Activated gamma-delta T cell treated with anti-CD3 and anti-CD28 coated beads, Interleukin-2, amount 50 U/mL, for 16 hours (primary cell): ENCODE measurements at regions not wholly inside any gene's neighbourhood (a gene's known extent, or its start where the extent isn't known, plus 50 kb on each side); places are given as distances from the start of the nearest gene placed in this dataset.
"Not testable (repeated sequence)": the region's sequence is repeated elsewhere in the genome, so short reads cannot be mapped to it uniquely, and the experiment has no call there.

Source experiments
- DNase-seq: peaks from one replicate; pipeline ENCODE4 v3.0.0-alpha.2; 2020; ENCODE audit warnings: low read depth

GRCh38 chr12:34190054-34190453 lies 167.8 kb downstream of the ALG10 start:
- no peak for DNase-seq

- no peak for DNase-seq
Measured at GRCh38 chr12:34198924-34199323, 176.6 kb downstream of the ALG10 start.

- no peak for DNase-seq
Measured at GRCh38 chr12:34203866-34204620, 181.7 kb downstream of the ALG10 start.

GRCh38 chr12:34204830-34205285 lies 182.6 kb downstream of the ALG10 start:
- no peak for DNase-seq

- no peak for DNase-seq
Measured at GRCh38 chr12:34205401-34205800, 183.1 kb downstream of the ALG10 start.

GRCh38 chr12:34206061-34206785 lies 183.9 kb downstream of the ALG10 start:
- no peak for DNase-seq

GRCh38 chr12:34207858-34208257 lies 185.6 kb downstream of the ALG10 start:
- DNase-seq, result no peak

GRCh38 chr12:34208331-34209258 lies 186.3 kb downstream of the ALG10 start:
- no peak for DNase-seq

- DNase-seq, result no peak
Measured at GRCh38 chr12:34209259-34209835, 187.1 kb downstream of the ALG10 start.

GRCh38 chr12:34210183-34210582 lies 187.9 kb downstream of the ALG10 start:
- DNase-seq, result no peak

GRCh38 chr12:34210689-34211530 lies 188.6 kb downstream of the ALG10 start:
- DNase-seq, result no peak

- DNase-seq, result no peak
Measured at GRCh38 chr12:34212651-34213050, 190.4 kb downstream of the ALG10 start.

- DNase-seq, result no peak
Measured at GRCh38 chr12:34214011-34214410, 191.7 kb downstream of the ALG10 start.

GRCh38 chr12:34215213-34215892 lies 193.1 kb downstream of the ALG10 start:
- no peak for DNase-seq

- DNase-seq, result no peak
Measured at GRCh38 chr12:34215893-34216285, 193.6 kb downstream of the ALG10 start.

GRCh38 chr12:34217660-34218059 lies 195.4 kb downstream of the ALG10 start:
- DNase-seq, result no peak

- DNase-seq, result peak; percentile 45
Measured at GRCh38 chr12:34218193-34219045, 196.1 kb downstream of the ALG10 start.

GRCh38 chr12:34219046-34219770 lies 196.9 kb downstream of the ALG10 start:
- DNase-seq, result no peak

- not testable (repeated sequence) for DNase-seq
Measured at GRCh38 chr12:34220079-34220478, 197.8 kb downstream of the ALG10 start.
